B cell (primary cell): ENCODE measurements at regions not wholly inside any gene's neighbourhood (a gene's known extent, or its start where the extent isn't known, plus 50 kb on each side); places are given as distances from the start of the nearest gene placed in this dataset.

Experiments
- ATAC-seq: fragments of 200-7000 bp; cut with Tn5 transposase; one replicate; pipeline ENCODE4 v1.10.0; 2021; ENCODE audit warnings: low read depth, mild to moderate bottlenecking, moderate number of reproducible peaks, moderate library complexity
- CTCF ChIA-PET: fragments of 350-600 bp; sonication (Branson Sonifier 250); formaldehyde crosslinking; loops from one replicate; lab custom pipeline; 2021; ENCODE audit warnings: antibody characterized with exemption, inconsistent platforms; lab: Charles Lee
- POLR2A ChIA-PET: fragments of 350-600 bp; sonication (Branson Sonifier 250); formaldehyde crosslinking; loops from one replicate; lab custom pipeline; 2021; ENCODE audit warnings: antibody characterized with exemption; lab: Charles Lee
- DNase-seq: peaks from one replicate; pipeline ENCODE4 v3.0.0; 2013
- H2AFZ ChIP-seq: 2 replicates; pipeline ENCODE4 v1.6.1; 2012; ENCODE audit warnings: mild to moderate bottlenecking, low read depth, low read length; ENCODE audit not compliant: insufficient read depth, poor library complexity, severe bottlenecking
- H3K27ac ChIP-seq, 2 donors: 1 replicate in 1 of 2; 2 replicates in 1 of 2; pipeline ENCODE4 v1.5.1; 2012 to 2013; ENCODE audit warnings: low read length in 2 of 2, mild to moderate bottlenecking in 2 of 2, moderate library complexity in 1 of 2
- H3K27me3 ChIP-seq, 4 experiments: fragments of 200-600 bp in 1 of 4; sonication (generic) in 1 of 4; replicated peaks in 1 of 4; 1 replicate in 2 of 4; 2 replicates in 2 of 4; pipeline versions ENCODE4 v1.6.1 to v1.7.0; 2013 to 2016; ENCODE audit warnings: low read length in 3 of 4, mild to moderate bottlenecking in 2 of 4, mixed read lengths in 1 of 4, moderate library complexity in 1 of 4; ENCODE audit not compliant: insufficient read depth in 4 of 4, control insufficient read depth in 3 of 4; ENCODE audit errors: control extremely low read depth in 1 of 4
- H3K36me3 ChIP-seq, 2 experiments: replicated peaks in 1 of 2; 1 replicate in 1 of 2; 2 replicates in 1 of 2; pipeline versions ENCODE4 v1.6.1 to v1.7.1; 2013; ENCODE audit warnings: low read length in 1 of 2; ENCODE audit not compliant: insufficient read depth in 2 of 2, control insufficient read depth in 1 of 2; ENCODE audit errors: control extremely low read depth in 1 of 2, extremely low read depth in 1 of 2
- H3K4me1 ChIP-seq, 2 donors: fragments of 200-600 bp in 1 of 2; sonication (generic) in 1 of 2; 1 replicate in 1 of 2; 2 replicates in 1 of 2; pipeline versions ENCODE4 v1.5.1 to v1.6.1; 2013 to 2017; ENCODE audit warnings: low read length in 2 of 2; ENCODE audit not compliant: control insufficient read depth in 2 of 2, insufficient read depth in 2 of 2
- H3K4me2 ChIP-seq: replicated peaks from 2 replicates; pipeline ENCODE3; 2012; ENCODE audit warnings: mild to moderate bottlenecking, low read depth, low read length; ENCODE audit not compliant: poor library complexity, severe bottlenecking
- H3K4me3 ChIP-seq, 5 experiments: fragments of 200-600 bp in 1 of 5; sonication (generic) in 1 of 5; 1 replicate in 3 of 5; 2 replicates in 2 of 5; pipeline versions ENCODE4 v1.5.1 to v1.7.0; 2011 to 2016; ENCODE audit warnings: low read length in 4 of 5, mild to moderate bottlenecking in 4 of 5, low read depth in 2 of 5, control low read depth in 1 of 5, moderate library complexity in 1 of 5; ENCODE audit not compliant: insufficient read depth in 1 of 5; ENCODE audit errors: control extremely low read depth in 1 of 5, extremely low read depth in 1 of 5
- H3K79me2 ChIP-seq: fragments of 200-600 bp; sonication (generic); one replicate; pipeline ENCODE4 v1.6.0; 2016; ENCODE audit warnings: low read length; ENCODE audit not compliant: control insufficient read depth, insufficient read depth
- H3K9ac ChIP-seq: fragments of 200-600 bp; sonication (generic); 2 replicates; pipeline ENCODE4 v1.6.1; 2017; ENCODE audit warnings: mild to moderate bottlenecking, low read length, moderate library complexity
- H3K9me3 ChIP-seq, 3 donors: one replicate each; pipeline versions ENCODE4 v1.6.1 to v1.7.1; 2013; ENCODE audit warnings: low read length in 2 of 3; ENCODE audit not compliant: control insufficient read depth in 2 of 3, insufficient read depth in 1 of 3; ENCODE audit errors: control extremely low read depth in 1 of 3
- H4K20me1 ChIP-seq: 2 replicates; pipeline ENCODE4 v1.6.0; 2012; ENCODE audit warnings: mild to moderate bottlenecking, low read length; ENCODE audit not compliant: insufficient read depth, control insufficient read depth, poor library complexity, severe bottlenecking
- H3K27ac Mint-ChIP-seq: one replicate; pipeline ENCODE4 v1.8.0; 2021; ENCODE audit warnings: mixed read lengths
- H3K27me3 Mint-ChIP-seq: one replicate; pipeline ENCODE4 v1.8.0; 2021; ENCODE audit warnings: mixed read lengths
- H3K4me1 Mint-ChIP-seq: one replicate; pipeline ENCODE4 v1.8.0; 2021; ENCODE audit warnings: mixed read lengths
- H3K4me3 Mint-ChIP-seq: one replicate; pipeline ENCODE4 v1.8.0; 2021; ENCODE audit warnings: mixed read lengths
- H3K9me3 Mint-ChIP-seq: one replicate; pipeline ENCODE4 v1.8.0; 2022; ENCODE audit warnings: mixed read lengths; ENCODE audit not compliant: insufficient read depth
- CTCF ChIP-seq: fragments of 200-600 bp; IDR thresholded peaks from one replicate; pipeline ENCODE4 v1.8.0; 2022; ENCODE audit warnings: antibody characterized with exemption, mild to moderate bottlenecking
- EZH2 ChIP-seq: IDR thresholded peaks from 2 replicates; pipeline ENCODE4 v1.6.1; 2012; ENCODE audit warnings: borderline replicate concordance, low read depth, mild to moderate bottlenecking, moderate library complexity, low read length; ENCODE audit not compliant: insufficient read depth, poor library complexity, severe bottlenecking
- WGBS: methylation state at CpG from one replicate; pipeline ENCODE4 v1.1.5; 2013; ENCODE audit warnings: missing lambda C conversion rate; ENCODE audit not compliant: insufficient coverage; 5-methylcytosine and 5-hydroxymethylcytosine counted together
- intact Hi-C: fragments of 100-400 bp; cut with micrococcal nuclease; formaldehyde crosslinking; loops from one replicate; pipeline ENCODE4 v1.10.0; 2022

GRCh38 chr6:24010133-24010532 lies 115.9 kb upstream of the NRSN1 start:
- H3K9me3 ChIP-seq, result peaks cover 0 to 3% (median 0%) of the 10 kb centered on the region in 3 donors
- no CpG with 5 or more reads among the region's 3 CpGs for WGBS
- H3K36me3 ChIP-seq, result no peaks in the 10 kb centered on the region
- POLR2A ChIA-PET, result no interaction called here
- Mint-ChIP-seq H3K27ac (no peak overlapping the region), H3K27me3 (no peaks in the 10 kb centered on the region), H3K4me3 (no peak overlapping the region), H3K9me3 (peaks cover 4% of the 10 kb centered on the region), H3K4me1 (no peaks in the 10 kb centered on the region)
- TF ChIP-seq CTCF (no peak), EZH2 (no peak)
- CTCF ChIA-PET, result no interaction called here
- no peaks in the 10 kb centered on the region for H3K4me1 ChIP-seq
- ATAC-seq, result no peak
- no peak overlapping the region for H3K9ac ChIP-seq
- no peak for DNase-seq
- no peak overlapping the region for H3K27ac ChIP-seq
- no peak overlapping the region for H2AFZ ChIP-seq
- H4K20me1 ChIP-seq, result no peaks in the 10 kb centered on the region
- H3K79me2 ChIP-seq, result no peaks in the 10 kb centered on the region
- no peak overlapping the region for H3K4me2 ChIP-seq
- intact Hi-C loops, result no loop called here
- H3K4me3 ChIP-seq, result no peak overlapping the region
- no peaks in the 10 kb centered on the region for H3K27me3 ChIP-seq

- ATAC-seq, result no peak
- no peaks in the 10 kb centered on the region for H3K4me1 Mint-ChIP-seq
- H3K4me3 ChIP-seq, result no peak overlapping the region
- H3K4me3 Mint-ChIP-seq, result no peak overlapping the region
- H3K9me3 ChIP-seq, result peaks cover 0 to 3% (median 0%) of the 10 kb centered on the region in 3 donors
- POLR2A ChIA-PET, result no interaction called here
- H3K9me3 Mint-ChIP-seq, result peaks cover 4% of the 10 kb centered on the region
- H3K27me3 Mint-ChIP-seq, result no peaks in the 10 kb centered on the region
- H3K4me1 ChIP-seq, result no peaks in the 10 kb centered on the region
- no peak for TF ChIP-seq CTCF
- TF ChIP-seq EZH2, result no peak
- H3K79me2 ChIP-seq, result no peaks in the 10 kb centered on the region
- H3K27ac Mint-ChIP-seq, result no peak overlapping the region
- H3K9ac ChIP-seq, result no peak overlapping the region
- no peak overlapping the region for H3K4me2 ChIP-seq
- no peak for DNase-seq
- H2AFZ ChIP-seq, result no peak overlapping the region
- no peaks in the 10 kb centered on the region for H3K27me3 ChIP-seq
- CTCF ChIA-PET, result no interaction called here
- no peaks in the 10 kb centered on the region for H3K36me3 ChIP-seq
- H4K20me1 ChIP-seq, result no peaks in the 10 kb centered on the region
- intact Hi-C loops, result no loop called here
- WGBS, result 66% methylated on average over 2 of the region's 2 CpGs
- no peak overlapping the region for H3K27ac ChIP-seq
Observed at GRCh38 chr6:24016286-24016685, 109.7 kb upstream of the NRSN1 start.
